Vagina (tissue), 2 donors: ENCODE measurements at regions not wholly inside any gene's neighbourhood (a gene's known extent, or its start where the extent isn't known, plus 50 kb on each side); places are given as distances from the start of the nearest gene placed in this dataset.

ENCODE experiments used
- CTCF ChIP-seq, 3 experiments: fragments of 450-650 bp in 2 of 3; fragments of 200-600 bp in 1 of 3; sonication (generic) in 1 of 3; IDR thresholded peaks; one replicate each; pipeline ENCODE4 v1.5.1; 2017 to 2019; ENCODE audit warnings: antibody characterized with exemption in 3 of 3, mild to moderate bottlenecking in 2 of 3, moderate library complexity in 2 of 3
- POLR2A ChIP-seq, 2 donors: fragments of 450-650 bp; IDR thresholded peaks; one replicate each; pipeline ENCODE4 v1.6.1; 2017; ENCODE audit warnings: antibody characterized with exemption in 2 of 2, mild to moderate bottlenecking in 2 of 2, moderate library complexity in 2 of 2

GRCh38 chr1:54495954-54496353, 52.1 kb upstream of the ACOT11 start:
- no peak for TF ChIP-seq CTCF (IDR thresholded peaks at IDR 0.05)
- TF ChIP-seq POLR2A (IDR thresholded peaks at IDR 0.05): no peak
